ENCODE measurements at regions not wholly inside any gene's neighbourhood (a gene's known extent, or its start where the extent isn't known, plus 50 kb on each side); places are given as distances from the start of the nearest gene placed in this dataset.

GRCh38 chr7:132666071-132666773 is 90.0 kb upstream of the PLXNA4 start:
- DNase-seq: no peak

- DNase-seq: peak; percentile 51 to 71
These were observed 80.8 kb upstream of the PLXNA4 start for GRCh38 chr7:132656846-132657776.

- no peak for DNase-seq
These were observed 80.1 kb upstream of the PLXNA4 start for GRCh38 chr7:132656341-132656740.

GRCh38 chr7:132655131-132655727 is 79.0 kb upstream of the PLXNA4 start:
- DNase-seq: no peak

- DNase-seq: no peak
These were observed 77.9 kb upstream of the PLXNA4 start for GRCh38 chr7:132654150-132654549.

- no peak for DNase-seq
These were observed 77.2 kb upstream of the PLXNA4 start for GRCh38 chr7:132653366-132653930.

GRCh38 chr7:132652507-132652906 is 76.2 kb upstream of the PLXNA4 start:
- DNase-seq: no peak

GRCh38 chr7:132650498-132650897 is 74.2 kb upstream of the PLXNA4 start:
- DNase-seq: no peak

- DNase-seq: no peak
These were observed 71.0 kb upstream of the PLXNA4 start for GRCh38 chr7:132647311-132647710.

GRCh38 chr7:132646052-132646451 is 69.8 kb upstream of the PLXNA4 start:
- DNase-seq: no peak

- no peak for DNase-seq
These were observed 67.0 kb upstream of the PLXNA4 start for GRCh38 chr7:132643302-132643701.

GRCh38 chr7:132641238-132641637 is 65.0 kb upstream of the PLXNA4 start:
- no peak for DNase-seq

GRCh38 chr7:132639983-132640382 is 63.7 kb upstream of the PLXNA4 start:
- DNase-seq: no peak

- DNase-seq: no peak
These were observed 61.7 kb upstream of the PLXNA4 start for GRCh38 chr7:132638000-132638399.

- no peak for DNase-seq
These were observed 60.3 kb upstream of the PLXNA4 start for GRCh38 chr7:132636581-132636980.

- no peak for DNase-seq
These were observed 58.9 kb upstream of the PLXNA4 start for GRCh38 chr7:132635127-132635526.

- DNase-seq: no peak
These were observed 54.6 kb upstream of the PLXNA4 start for GRCh38 chr7:132630834-132631233.

All from NCI-H524 (cell line).